Left kidney (tissue), 1 donor: ENCODE measurements at regions not wholly inside any gene's neighbourhood (a gene's known extent, or its start where the extent isn't known, plus 50 kb on each side); places are given as distances from the start of the nearest gene placed in this dataset.

Experiments used
- DNase-seq: peaks from one replicate; pipeline ENCODE4 v3.0.0-alpha.2; 2013

DNA sequence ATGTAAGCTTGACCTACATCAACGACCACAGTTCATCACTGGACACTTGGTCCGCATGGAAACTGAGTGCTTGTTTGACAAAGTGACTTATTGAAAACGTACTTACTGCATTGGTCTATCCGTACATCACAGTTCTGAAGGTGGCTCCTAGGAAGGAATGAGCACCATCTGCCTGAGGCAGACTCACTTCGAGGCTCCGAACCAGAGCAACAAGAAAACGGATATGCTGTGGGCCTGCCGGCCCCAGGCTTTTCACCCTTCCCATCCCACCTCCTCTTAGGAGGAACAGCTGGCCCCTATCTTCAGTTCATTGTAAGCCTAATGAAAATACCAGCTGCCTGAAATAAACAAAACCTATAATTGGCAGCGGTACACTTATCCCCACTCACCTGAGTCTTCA lies 67.2 kb upstream of the TSLP start:
- DNase-seq: no peak

DNA sequence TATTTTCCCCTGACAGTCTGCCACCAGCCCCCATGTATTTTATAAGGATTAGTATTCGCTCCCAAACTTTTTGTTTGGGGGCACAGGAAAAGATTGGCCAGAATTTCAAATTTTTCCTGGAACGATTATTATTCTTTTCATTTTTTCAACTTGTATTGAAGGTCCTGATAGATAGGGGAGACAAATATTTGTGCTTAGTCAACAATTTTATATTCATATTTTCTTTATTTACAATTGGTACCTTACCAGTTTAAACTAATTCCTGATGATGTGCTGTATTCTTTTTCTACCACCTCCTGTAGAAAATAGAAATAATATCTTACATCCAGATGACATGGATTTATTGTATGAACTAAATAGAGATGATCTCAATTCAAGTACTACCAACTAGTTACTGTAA lies 60.7 kb upstream of the TSLP start:
- no peak for DNase-seq

DNA sequence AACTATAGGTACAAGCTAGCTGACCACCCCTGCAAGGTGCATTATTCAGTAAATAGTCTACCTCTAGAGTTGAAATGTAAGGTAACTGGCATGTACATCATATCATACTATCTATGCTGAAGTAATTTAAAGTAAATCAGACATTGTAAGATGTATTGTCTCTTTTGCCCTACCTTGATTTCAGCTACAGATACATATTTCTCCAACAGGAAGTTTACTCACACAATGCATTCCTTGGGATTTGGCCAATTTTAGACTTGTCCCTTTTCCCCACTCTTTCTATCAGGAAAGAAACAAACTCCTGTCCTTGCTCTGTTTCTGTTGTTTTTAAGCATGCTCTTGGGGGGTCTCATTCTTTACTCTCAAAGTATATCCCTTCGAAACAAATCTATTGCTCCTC lies 58.5 kb upstream of the TSLP start:
- DNase-seq: no peak

DNA sequence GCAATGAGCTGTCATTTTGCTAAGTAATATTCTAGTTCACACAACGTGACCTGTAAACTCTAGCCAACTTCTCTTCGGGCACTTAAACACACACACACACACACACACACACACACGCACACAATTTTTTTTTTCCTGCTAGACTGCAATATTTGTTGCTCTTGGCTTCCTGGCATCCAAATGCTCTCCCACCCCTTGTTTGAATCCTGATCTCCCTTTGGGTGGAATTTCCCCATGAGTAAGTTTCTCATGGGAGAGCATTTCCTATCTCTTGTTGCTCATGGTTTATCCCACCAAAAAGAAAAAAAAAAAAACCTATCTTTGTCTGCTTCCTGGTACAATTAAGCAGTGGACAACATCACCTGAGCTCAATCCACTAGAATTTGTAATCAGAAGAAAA lies 54.7 kb upstream of the TSLP start:
- no peak for DNase-seq

DNA sequence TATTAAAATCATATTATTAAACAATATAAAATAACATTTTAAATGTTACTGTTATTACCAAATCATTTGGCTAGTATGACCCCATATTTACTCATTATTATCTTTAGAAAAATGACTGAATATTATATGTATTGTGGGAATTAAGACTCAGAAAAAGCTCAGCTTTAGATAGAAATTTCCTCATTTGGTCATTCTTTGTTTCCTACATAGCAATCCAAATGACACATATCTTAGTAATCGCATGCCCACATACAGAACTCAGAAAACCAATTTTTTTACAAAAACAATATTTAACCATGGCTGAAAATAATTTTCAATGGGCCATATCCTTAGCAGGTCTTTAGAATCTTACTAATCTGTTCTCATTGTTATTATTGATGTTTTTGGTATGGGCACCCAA lies 53.8 kb upstream of the TSLP start:
- DNase-seq: no peak
